ENCODE measurements at regions not wholly inside any gene's neighbourhood (a gene's known extent, or its start where the extent isn't known, plus 50 kb on each side); places are given as distances from the start of the nearest gene placed in this dataset.

GRCh38 chr20:24762791-24763350, 186.2 kb upstream of the CST7 start:
- intact Hi-C loops (cut with micrococcal nuclease) = no loop called here
- H3K27ac ChIP-seq (replicated peaks) = no peak overlapping the region

GRCh38 chr20:24763386-24764026, 185.6 kb upstream of the CST7 start:
- H3K27me3 ChIP-seq (ENCODE audit: low read depth) = peaks cover 53% of the 10 kb centered on the region
- H3K4me1 ChIP-seq = no peaks in the 10 kb centered on the region
- no peaks in the 10 kb centered on the region for H3K36me3 ChIP-seq
- intact Hi-C loops (cut with micrococcal nuclease) = no loop called here
- peaks cover 17% of the 10 kb centered on the region for H3K9me3 ChIP-seq (replicated peaks)
- no peak for DNase-seq
- H3K4me3 ChIP-seq = no peak overlapping the region
- TF ChIP-seq CTCF (IDR thresholded peaks at IDR 0.05; ENCODE audit: borderline replicate concordance) = no peak
- H3K27ac ChIP-seq (replicated peaks) = no peak overlapping the region

More at GRCh38 chr20:24762791-24763350, 186.2 kb upstream of the CST7 start:
- no peak for TF ChIP-seq CTCF (IDR thresholded peaks at IDR 0.05; ENCODE audit: borderline replicate concordance)
- Histone ChIP-seq H3K4me1 (no peaks in the 10 kb centered on the region), H3K36me3 (no peaks in the 10 kb centered on the region), H3K27me3 (ENCODE audit: low read depth) (peaks cover 52% of the 10 kb centered on the region), H3K9me3 (replicated peaks) (peaks cover 17% of the 10 kb centered on the region), H3K4me3 (no peak overlapping the region)
- DNase-seq = no peak

GRCh38 chr20:24764027-24764793, 184.9 kb upstream of the CST7 start:
- no peaks in the 10 kb centered on the region for H3K4me1 ChIP-seq
- intact Hi-C loops (cut with micrococcal nuclease) = no loop called here
- H3K27me3 ChIP-seq (ENCODE audit: low read depth) = peaks cover 57% of the 10 kb centered on the region
- H3K9me3 ChIP-seq (replicated peaks) = peaks cover 17% of the 10 kb centered on the region
- no peak for DNase-seq
- no peaks in the 10 kb centered on the region for H3K36me3 ChIP-seq
- H3K27ac ChIP-seq (replicated peaks) = no peak overlapping the region
- H3K4me3 ChIP-seq = no peak overlapping the region
- TF ChIP-seq CTCF (IDR thresholded peaks at IDR 0.05; ENCODE audit: borderline replicate concordance) = no peak

GRCh38 chr20:24764794-24765202, 184.3 kb upstream of the CST7 start:
- H3K36me3 ChIP-seq = no peaks in the 10 kb centered on the region
- H3K9me3 ChIP-seq (replicated peaks) = peaks cover 17% of the 10 kb centered on the region
- intact Hi-C loops (cut with micrococcal nuclease) = no loop called here
- H3K4me1 ChIP-seq = no peaks in the 10 kb centered on the region
- no peak overlapping the region for H3K27ac ChIP-seq (replicated peaks)
- no peak for TF ChIP-seq CTCF (IDR thresholded peaks at IDR 0.05; ENCODE audit: borderline replicate concordance)
- H3K4me3 ChIP-seq = no peak overlapping the region
- H3K27me3 ChIP-seq (ENCODE audit: low read depth) = peaks cover 63% of the 10 kb centered on the region
- DNase-seq = no peak

GRCh38 chr20:24765316-24766142, 183.5 kb upstream of the CST7 start:
- Histone ChIP-seq H3K27me3 (ENCODE audit: low read depth) (peaks cover 71% of the 10 kb centered on the region), H3K36me3 (no peaks in the 10 kb centered on the region), H3K4me3 (no peak overlapping the region), H3K4me1 (no peaks in the 10 kb centered on the region), H3K27ac (replicated peaks) (no peak overlapping the region), H3K9me3 (replicated peaks) (peaks cover 10% of the 10 kb centered on the region)
- no peak for TF ChIP-seq CTCF (IDR thresholded peaks at IDR 0.05; ENCODE audit: borderline replicate concordance)
- DNase-seq = no peak
- intact Hi-C loops (cut with micrococcal nuclease) = no loop called here

All from left ventricle myocardium inferior (tissue), 1 donor.